Liver (tissue), 8 donors: ENCODE measurements at regions not wholly inside any gene's neighbourhood (a gene's known extent, or its start where the extent isn't known, plus 50 kb on each side); places are given as distances from the start of the nearest gene placed in this dataset.

ENCODE experiments used
- DNase-seq: peaks from one replicate; pipeline ENCODE4 v3.0.0-alpha.2; 2017; ENCODE audit warnings: low spot score
- H3K27ac ChIP-seq, 2 donors: one replicate each; pipeline ENCODE4 v1.7.0; 2013; ENCODE audit warnings: inconsistent platforms in 2 of 2, low read length in 2 of 2, control low read depth in 1 of 2, low read depth in 1 of 2, mild to moderate bottlenecking in 1 of 2
- H3K27me3 ChIP-seq, 4 donors: one replicate each; pipeline versions ENCODE4 v1.6.1 to v1.7.0; 2013; ENCODE audit warnings: low read length in 3 of 4, inconsistent platforms in 1 of 4, mild to moderate bottlenecking in 1 of 4, moderate library complexity in 1 of 4; ENCODE audit not compliant: control insufficient read depth in 4 of 4, insufficient read depth in 4 of 4
- H3K36me3 ChIP-seq, 4 donors: one replicate each; pipeline versions ENCODE4 v1.6.1 to v1.7.0; 2013; ENCODE audit warnings: low read length in 3 of 4, mild to moderate bottlenecking in 3 of 4, low read depth in 1 of 4, moderate library complexity in 1 of 4; ENCODE audit not compliant: control insufficient read depth in 4 of 4, insufficient read depth in 3 of 4
- H3K4me1 ChIP-seq, 4 donors: one replicate each; pipeline versions ENCODE4 v1.6.1 to v1.7.0; 2013; ENCODE audit warnings: low read length in 3 of 4, mild to moderate bottlenecking in 3 of 4, moderate library complexity in 1 of 4; ENCODE audit not compliant: control insufficient read depth in 4 of 4, insufficient read depth in 4 of 4
- H3K4me3 ChIP-seq, 3 donors: one replicate each; pipeline versions ENCODE4 v1.6.1 to v1.7.0; 2013; ENCODE audit warnings: low read length in 3 of 3, control low read depth in 1 of 3, low read depth in 1 of 3, mild to moderate bottlenecking in 1 of 3
- H3K9ac ChIP-seq, 2 donors: one replicate each; pipeline ENCODE4 v1.7.0; 2013; ENCODE audit warnings: low read length in 2 of 2, mild to moderate bottlenecking in 2 of 2, moderate library complexity in 2 of 2, control low read depth in 1 of 2, low read depth in 1 of 2
- H3K9me3 ChIP-seq, 4 donors: one replicate each; pipeline versions ENCODE4 v1.6.1 to v1.7.0; 2013; ENCODE audit warnings: low read length in 3 of 4; ENCODE audit not compliant: control insufficient read depth in 4 of 4
- ATF3 ChIP-seq: IDR thresholded peaks from 2 replicates; pipeline ENCODE4 v1.6.1; 2016; ENCODE audit warnings: antibody characterized with exemption
- CTCF ChIP-seq: fragments of 150-350 bp; IDR thresholded peaks from 2 replicates; pipeline ENCODE4 v1.5.1; 2017; ENCODE audit warnings: improper control_type of control experiment, low read depth, low read length; ENCODE audit not compliant: missing input control
- EGR1 ChIP-seq, 2 donors: IDR thresholded peaks; 2 replicates each; pipeline ENCODE4 v1.6.1; 2016 to 2018; ENCODE audit warnings: antibody characterized with exemption in 2 of 2, low read depth in 2 of 2
- FOXA1 ChIP-seq: IDR thresholded peaks from 2 replicates; pipeline ENCODE4 v1.6.1; 2016; ENCODE audit warnings: antibody characterized with exemption
- FOXA2 ChIP-seq: IDR thresholded peaks from 2 replicates; pipeline ENCODE4 v1.6.1; 2016; ENCODE audit warnings: antibody characterized with exemption
- GABPA ChIP-seq, 2 donors: IDR thresholded peaks in 1 of 2; conservative IDR thresholded peaks in 1 of 2; 2 replicates each; pipeline ENCODE4 v1.6.1; 2016; ENCODE audit warnings: antibody characterized with exemption in 2 of 2, mild to moderate bottlenecking in 1 of 2, moderate library complexity in 1 of 2
- HNF4A ChIP-seq, 2 donors: conservative IDR thresholded peaks; 2 replicates each; pipeline ENCODE4 v1.6.1; 2016; ENCODE audit warnings: antibody characterized with exemption in 2 of 2, mild to moderate bottlenecking in 2 of 2
- HNF4G ChIP-seq: IDR thresholded peaks from 2 replicates; pipeline ENCODE4 v1.6.1; 2016; ENCODE audit warnings: antibody characterized with exemption
- JUND ChIP-seq, 2 donors: IDR thresholded peaks; 2 replicates each; pipeline ENCODE4 v1.6.1; 2016; ENCODE audit warnings: antibody characterized with exemption in 2 of 2
- MAX ChIP-seq: IDR thresholded peaks from 2 replicates; pipeline ENCODE4 v1.6.1; 2016; ENCODE audit warnings: antibody characterized with exemption
- NR2F2 ChIP-seq: IDR thresholded peaks from 2 replicates; pipeline ENCODE4 v1.6.1; 2016; ENCODE audit warnings: antibody characterized with exemption
- RAD21 ChIP-seq, 2 donors: IDR thresholded peaks; 2 replicates each; pipeline ENCODE4 v1.6.1; 2016; ENCODE audit warnings: antibody characterized with exemption in 2 of 2, mild to moderate bottlenecking in 2 of 2
- REST ChIP-seq: IDR thresholded peaks from 2 replicates; pipeline ENCODE4 v1.6.1; 2016; ENCODE audit warnings: antibody characterized with exemption, mild to moderate bottlenecking
- RXRA ChIP-seq, 2 donors: IDR thresholded peaks; 2 replicates each; pipeline ENCODE4 v1.6.1; 2017 to 2018; ENCODE audit warnings: antibody characterized with exemption in 2 of 2, mild to moderate bottlenecking in 1 of 2
- SP1 ChIP-seq: IDR thresholded peaks from 2 replicates; pipeline ENCODE4 v1.6.1; 2018; ENCODE audit warnings: antibody characterized with exemption, mild to moderate bottlenecking
- TAF1 ChIP-seq: conservative IDR thresholded peaks from 2 replicates; pipeline ENCODE4 v1.6.1; 2016; ENCODE audit warnings: antibody characterized with exemption, mild to moderate bottlenecking
- YY1 ChIP-seq: IDR thresholded peaks from 2 replicates; pipeline ENCODE4 v1.6.1; 2016; ENCODE audit warnings: antibody characterized with exemption, mild to moderate bottlenecking
- ZBTB33 ChIP-seq: IDR thresholded peaks from 2 replicates; pipeline ENCODE4 v1.6.1; 2016; ENCODE audit warnings: antibody characterized with exemption
- WGBS: extraction: QIAGEN DNeasy Blood & Tissue Kit; methylation state at CpG from one replicate; pipeline ENCODE4 v1.1.7; 2013; 5-methylcytosine and 5-hydroxymethylcytosine counted together
- donor health status: healthy.
- donor health status: healthy.
- donor health status: healthy.
- donor health status: healthy.
- donor health status: healthy.

GRCh38 chr4:62285026-62285425, 1084.9 kb downstream of the ADGRL3 start:
- no peak for DNase-seq
- Histone ChIP-seq H3K4me1 (no peaks in the 10 kb centered on the region), H3K27ac (no peak overlapping the region), H3K9me3 (peaks cover 0 to under 1% (median 0%) of the 10 kb centered on the region in 4 donors), H3K4me3 (no peak overlapping the region), H3K36me3 (no peaks in the 10 kb centered on the region), H3K27me3 (no peaks in the 10 kb centered on the region), H3K9ac (no peak overlapping the region)
- 67% methylated on average over 2 of the region's 2 CpGs for WGBS
- TF ChIP-seq RXRA (IDR thresholded peaks at IDR 0.05) (no peak), ZBTB33 (no peak), TAF1 (no peak), HNF4A (conservative IDR thresholded peaks at IDR 0.05) (no peak), JUND (IDR thresholded peaks at IDR 0.05) (no peak), MAX (no peak), REST (no peak)

GRCh38 chr4:62279689-62280088, 1079.6 kb downstream of the ADGRL3 start:
- H3K36me3 ChIP-seq, result no peaks in the 10 kb centered on the region
- H3K27ac ChIP-seq, result no peak overlapping the region
- no peak for DNase-seq
- TF ChIP-seq YY1 (no peak), CTCF (no peak), FOXA1 (no peak), NR2F2 (no peak), GABPA (IDR thresholded peaks at IDR 0.05 in 1 of 2, conservative IDR thresholded peaks at IDR 0.05 in 1 of 2) (no peak), SP1 (no peak), MAX (no peak), EGR1 (IDR thresholded peaks at IDR 0.05; ENCODE audit: low read depth in 2 of 2) (no peak), JUND (IDR thresholded peaks at IDR 0.05) (no peak), HNF4G (no peak), ATF3 (no peak), RXRA (IDR thresholded peaks at IDR 0.05) (no peak), HNF4A (conservative IDR thresholded peaks at IDR 0.05) (no peak), ZBTB33 (no peak), FOXA2 (no peak), REST (no peak), TAF1 (no peak), RAD21 (IDR thresholded peaks at IDR 0.05) (no peak)
- no peaks in the 10 kb centered on the region for H3K9me3 ChIP-seq
- no peak overlapping the region for H3K9ac ChIP-seq
- H3K4me3 ChIP-seq, result no peak overlapping the region
- H3K27me3 ChIP-seq, result no peaks in the 10 kb centered on the region
- no peaks in the 10 kb centered on the region for H3K4me1 ChIP-seq
